Endodermal cell (in vitro differentiated cells): ENCODE measurements at regions not wholly inside any gene's neighbourhood (a gene's known extent, or its start where the extent isn't known, plus 50 kb on each side); places are given as distances from the start of the nearest gene placed in this dataset.

Source experiments
- DNase-seq: peaks from one replicate; pipeline ENCODE4 v3.0.0-alpha.2; 2017
- H3K27ac ChIP-seq: 2 replicates; pipeline ENCODE4 v1.5.1; 2013; ENCODE audit warnings: mild to moderate bottlenecking, low read depth, low read length, moderate library complexity
- H3K27me3 ChIP-seq: 2 replicates; pipeline ENCODE4 v1.6.1; 2013; ENCODE audit warnings: mild to moderate bottlenecking, low read length, moderate library complexity; ENCODE audit not compliant: insufficient read depth, control insufficient read depth, poor library complexity, severe bottlenecking
- H3K36me3 ChIP-seq: 2 replicates; pipeline ENCODE4 v1.7.0; 2013; ENCODE audit warnings: mild to moderate bottlenecking, low read length, moderate library complexity; ENCODE audit not compliant: control insufficient read depth, insufficient read depth
- H3K4me1 ChIP-seq: one replicate; pipeline ENCODE4 v1.7.0; 2013; ENCODE audit warnings: low read length; ENCODE audit not compliant: control insufficient read depth, insufficient read depth
- H3K4me3 ChIP-seq: 2 replicates; pipeline ENCODE4 v1.5.1; 2013; ENCODE audit warnings: mild to moderate bottlenecking, low read length, moderate library complexity
- H3K9ac ChIP-seq: 2 replicates; pipeline ENCODE4 v1.6.1; 2013; ENCODE audit warnings: mild to moderate bottlenecking, low read length, moderate library complexity; ENCODE audit not compliant: poor library complexity, severe bottlenecking; ENCODE audit errors: extremely low read depth
- H3K9me3 ChIP-seq: 2 replicates; pipeline ENCODE4 v1.6.1; 2013; ENCODE audit warnings: mild to moderate bottlenecking, low read length, moderate library complexity; ENCODE audit not compliant: control insufficient read depth
- H3K27ac Mint-ChIP-seq: 2 replicates; pipeline ENCODE4 v1.8.0; 2020; ENCODE audit warnings: mixed read lengths
- H3K27me3 Mint-ChIP-seq: 2 replicates; pipeline ENCODE4 v1.8.0; 2021; ENCODE audit warnings: mild to moderate bottlenecking, mixed read lengths; ENCODE audit not compliant: insufficient read depth
- H3K36me3 Mint-ChIP-seq: 2 replicates; pipeline ENCODE4 v1.8.0; 2020; ENCODE audit warnings: low read depth, mixed read lengths
- H3K4me1 Mint-ChIP-seq: 2 replicates; pipeline ENCODE4 v1.8.0; 2020; ENCODE audit warnings: mixed read lengths
- H3K4me3 Mint-ChIP-seq: 2 replicates; pipeline ENCODE4 v1.8.0; 2020; ENCODE audit warnings: mild to moderate bottlenecking, moderate library complexity, mixed read lengths
- H3K9me3 Mint-ChIP-seq: 2 replicates; pipeline ENCODE4 v1.8.0; 2020; ENCODE audit warnings: mild to moderate bottlenecking, mixed read lengths
- WGBS, 2 experiments: methylation state at CpG; one replicate each; pipeline versions ENCODE4 v1.1.5 to v1.1.7; 2013; ENCODE audit warnings: missing lambda C conversion rate in 2 of 2, mixed read lengths in 1 of 2; ENCODE audit not compliant: insufficient coverage in 1 of 2, insufficient read length in 1 of 2; 5-methylcytosine and 5-hydroxymethylcytosine counted together
- TF ChIP-seq, protein P1 (sequence below): fragments of 200-600 bp; sonication (generic); conservative IDR thresholded peaks from 2 replicates; pipeline ENCODE4 v1.5.0; 2021; ENCODE audit warnings: antibody characterized with exemption, mild to moderate bottlenecking

GRCh38 chr7:13577566-13578145 is 411.8 kb downstream of the ETV1 start:
- Histone ChIP-seq H3K27ac (no peak overlapping the region), H3K4me1 (peaks cover 4% of the 10 kb centered on the region), H3K9ac (no peak overlapping the region), H3K27me3 (no peaks in the 10 kb centered on the region), H3K36me3 (no peaks in the 10 kb centered on the region), H3K4me3 (no peak overlapping the region), H3K9me3 (no peaks in the 10 kb centered on the region)
- Mint-ChIP-seq H3K9me3 (no peaks in the 10 kb centered on the region), H3K36me3 (no peaks in the 10 kb centered on the region), H3K27ac (no peak overlapping the region), H3K27me3 (no peaks in the 10 kb centered on the region), H3K4me1 (peaks cover 22% of the 10 kb centered on the region), H3K4me3 (no peak overlapping the region)
- TF ChIP-seq, protein P1, sequence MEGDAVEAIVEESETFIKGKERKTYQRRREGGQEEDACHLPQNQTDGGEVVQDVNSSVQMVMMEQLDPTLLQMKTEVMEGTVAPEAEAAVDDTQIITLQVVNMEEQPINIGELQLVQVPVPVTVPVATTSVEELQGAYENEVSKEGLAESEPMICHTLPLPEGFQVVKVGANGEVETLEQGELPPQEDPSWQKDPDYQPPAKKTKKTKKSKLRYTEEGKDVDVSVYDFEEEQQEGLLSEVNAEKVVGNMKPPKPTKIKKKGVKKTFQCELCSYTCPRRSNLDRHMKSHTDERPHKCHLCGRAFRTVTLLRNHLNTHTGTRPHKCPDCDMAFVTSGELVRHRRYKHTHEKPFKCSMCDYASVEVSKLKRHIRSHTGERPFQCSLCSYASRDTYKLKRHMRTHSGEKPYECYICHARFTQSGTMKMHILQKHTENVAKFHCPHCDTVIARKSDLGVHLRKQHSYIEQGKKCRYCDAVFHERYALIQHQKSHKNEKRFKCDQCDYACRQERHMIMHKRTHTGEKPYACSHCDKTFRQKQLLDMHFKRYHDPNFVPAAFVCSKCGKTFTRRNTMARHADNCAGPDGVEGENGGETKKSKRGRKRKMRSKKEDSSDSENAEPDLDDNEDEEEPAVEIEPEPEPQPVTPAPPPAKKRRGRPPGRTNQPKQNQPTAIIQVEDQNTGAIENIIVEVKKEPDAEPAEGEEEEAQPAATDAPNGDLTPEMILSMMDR = no peak
- 79 to 100% methylated on average over 2 to 3 of the region's 3 CpGs for WGBS, 2 experiments
- no peak for DNase-seq

GRCh38 chr7:13578294-13578693 is 411.2 kb downstream of the ETV1 start:
- TF ChIP-seq, protein P1 = no peak
- H3K9me3 Mint-ChIP-seq = no peaks in the 10 kb centered on the region
- WGBS, 2 experiments = 86% methylated on average over 1 of the region's 1 CpG; no CpG with 5 or more reads in 1 of the 2 experiments
- Histone ChIP-seq H3K27me3 (no peaks in the 10 kb centered on the region), H3K4me3 (no peak overlapping the region), H3K9ac (no peak overlapping the region), H3K36me3 (no peaks in the 10 kb centered on the region), H3K4me1 (peaks cover 4% of the 10 kb centered on the region), H3K27ac (no peak overlapping the region), H3K9me3 (no peaks in the 10 kb centered on the region)
- H3K27ac Mint-ChIP-seq = no peak overlapping the region
- DNase-seq = no peak
- H3K36me3 Mint-ChIP-seq = no peaks in the 10 kb centered on the region
- no peak overlapping the region for H3K4me3 Mint-ChIP-seq
- H3K4me1 Mint-ChIP-seq = peaks cover 22% of the 10 kb centered on the region
- no peaks in the 10 kb centered on the region for H3K27me3 Mint-ChIP-seq

- Mint-ChIP-seq H3K27me3 (no peaks in the 10 kb centered on the region), H3K36me3 (no peaks in the 10 kb centered on the region), H3K27ac (no peak overlapping the region), H3K4me1 (peaks cover 22% of the 10 kb centered on the region), H3K9me3 (peaks cover 3% of the 10 kb centered on the region), H3K4me3 (no peak overlapping the region)
- H3K9ac ChIP-seq = no peak overlapping the region
- no peak overlapping the region for H3K4me3 ChIP-seq
- H3K27ac ChIP-seq = no peak overlapping the region
- H3K4me1 ChIP-seq = peaks cover 4% of the 10 kb centered on the region
- no peaks in the 10 kb centered on the region for H3K27me3 ChIP-seq
- TF ChIP-seq, protein P1 = no peak
- DNase-seq = no peak
- no peaks in the 10 kb centered on the region for H3K36me3 ChIP-seq
- peaks cover under 1% of the 10 kb centered on the region for H3K9me3 ChIP-seq
Measured at GRCh38 chr7:13581097-13581496, 408.4 kb downstream of the ETV1 start.
